Astrocyte (in vitro differentiated cells and primary cell): ENCODE measurements at regions not wholly inside any gene's neighbourhood (a gene's known extent, or its start where the extent isn't known, plus 50 kb on each side); places are given as distances from the start of the nearest gene placed in this dataset.

Source experiments
- DNase-seq: peaks from one replicate; pipeline ENCODE4 v3.0.0-alpha.2; 2010; ENCODE audit warnings: low read depth
- FAIRE-seq: peaks from 2 replicates; lab custom pipeline; 2011; peaks lifted over from hg19 to GRCh38; lab: Jason Lieb, UNC
- H2AFZ ChIP-seq: 2 replicates; pipeline ENCODE4 v1.6.0; 2012; ENCODE audit warnings: low read depth, low read length, inconsistent platforms
- H3K27ac ChIP-seq: 2 replicates; pipeline ENCODE4 v1.5.1; 2011; ENCODE audit warnings: low read depth, low read length, inconsistent platforms
- H3K27me3 ChIP-seq: 2 replicates; pipeline ENCODE4 v1.6.0; 2011; ENCODE audit warnings: low read length, inconsistent platforms; ENCODE audit not compliant: insufficient read depth
- H3K36me3 ChIP-seq: 2 replicates; pipeline ENCODE4 v1.5.1; 2011; ENCODE audit warnings: low read length, inconsistent platforms; ENCODE audit not compliant: insufficient read depth
- H3K4me1 ChIP-seq: 2 replicates; pipeline ENCODE4 v1.5.1; 2011; ENCODE audit warnings: low read length, inconsistent platforms; ENCODE audit not compliant: insufficient read depth
- H3K4me2 ChIP-seq: 2 replicates; pipeline ENCODE4 v1.6.0; 2012; ENCODE audit warnings: low read length, inconsistent platforms
- H3K4me3 ChIP-seq: 2 replicates; pipeline ENCODE4 v1.5.1; 2011; ENCODE audit warnings: low read depth, mild to moderate bottlenecking, low read length, inconsistent platforms; ENCODE audit not compliant: insufficient read depth
- H3K79me2 ChIP-seq: 2 replicates; pipeline ENCODE4 v1.6.0; 2012; ENCODE audit warnings: mild to moderate bottlenecking, low read length, inconsistent platforms; ENCODE audit not compliant: insufficient read depth
- H3K9ac ChIP-seq: 2 replicates; pipeline ENCODE4 v1.6.0; 2012; ENCODE audit warnings: mild to moderate bottlenecking, low read length, inconsistent platforms
- H3K9me3 ChIP-seq: 2 replicates; pipeline ENCODE4 v1.5.1; 2012; ENCODE audit warnings: low read depth, mild to moderate bottlenecking, low read length, inconsistent platforms; ENCODE audit not compliant: insufficient read depth
- H4K20me1 ChIP-seq: 2 replicates; pipeline ENCODE4 v1.6.0; 2012; ENCODE audit warnings: low read length, inconsistent platforms; ENCODE audit not compliant: insufficient read depth
- H3K27ac Mint-ChIP-seq: one replicate; pipeline ENCODE4 v1.8.0; 2021; ENCODE audit warnings: mild to moderate bottlenecking, mixed read lengths; ENCODE audit not compliant: unreplicated experiment
- H3K27me3 Mint-ChIP-seq: one replicate; pipeline ENCODE4 v1.8.0; 2021; ENCODE audit warnings: low read depth, mixed read lengths; ENCODE audit not compliant: unreplicated experiment
- H3K36me3 Mint-ChIP-seq: one replicate; pipeline ENCODE4 v1.8.0; 2021; ENCODE audit warnings: low read depth, mixed read lengths; ENCODE audit not compliant: unreplicated experiment
- H3K4me1 Mint-ChIP-seq: one replicate; pipeline ENCODE4 v1.8.0; 2021; ENCODE audit warnings: low read depth, mixed read lengths; ENCODE audit not compliant: unreplicated experiment
- H3K4me3 Mint-ChIP-seq: one replicate; pipeline ENCODE4 v1.8.0; 2021; ENCODE audit warnings: mild to moderate bottlenecking, moderate library complexity, mixed read lengths; ENCODE audit not compliant: unreplicated experiment
- H3K9me3 Mint-ChIP-seq: one replicate; pipeline ENCODE4 v1.8.0; 2021; ENCODE audit warnings: mild to moderate bottlenecking, mixed read lengths; ENCODE audit not compliant: unreplicated experiment
- EZH2 ChIP-seq: IDR thresholded peaks from 2 replicates; pipeline ENCODE4 v1.6.1; 2012; ENCODE audit warnings: mild to moderate bottlenecking, low read length, inconsistent platforms; ENCODE audit not compliant: insufficient read depth
- TF ChIP-seq, protein P1 (sequence below): IDR thresholded peaks from 2 replicates; pipeline ENCODE4 v1.5.1; 2011; ENCODE audit warnings: low read depth, mild to moderate bottlenecking, inconsistent platforms, low read length, moderate library complexity; ENCODE audit not compliant: insufficient read depth

- no peak for DNase-seq
- no peak for TF ChIP-seq EZH2
- TF ChIP-seq, protein P1, sequence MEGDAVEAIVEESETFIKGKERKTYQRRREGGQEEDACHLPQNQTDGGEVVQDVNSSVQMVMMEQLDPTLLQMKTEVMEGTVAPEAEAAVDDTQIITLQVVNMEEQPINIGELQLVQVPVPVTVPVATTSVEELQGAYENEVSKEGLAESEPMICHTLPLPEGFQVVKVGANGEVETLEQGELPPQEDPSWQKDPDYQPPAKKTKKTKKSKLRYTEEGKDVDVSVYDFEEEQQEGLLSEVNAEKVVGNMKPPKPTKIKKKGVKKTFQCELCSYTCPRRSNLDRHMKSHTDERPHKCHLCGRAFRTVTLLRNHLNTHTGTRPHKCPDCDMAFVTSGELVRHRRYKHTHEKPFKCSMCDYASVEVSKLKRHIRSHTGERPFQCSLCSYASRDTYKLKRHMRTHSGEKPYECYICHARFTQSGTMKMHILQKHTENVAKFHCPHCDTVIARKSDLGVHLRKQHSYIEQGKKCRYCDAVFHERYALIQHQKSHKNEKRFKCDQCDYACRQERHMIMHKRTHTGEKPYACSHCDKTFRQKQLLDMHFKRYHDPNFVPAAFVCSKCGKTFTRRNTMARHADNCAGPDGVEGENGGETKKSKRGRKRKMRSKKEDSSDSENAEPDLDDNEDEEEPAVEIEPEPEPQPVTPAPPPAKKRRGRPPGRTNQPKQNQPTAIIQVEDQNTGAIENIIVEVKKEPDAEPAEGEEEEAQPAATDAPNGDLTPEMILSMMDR = no peak
- Histone ChIP-seq H3K4me2 (no peak overlapping the region), H3K4me3 (no peak overlapping the region), H3K27me3 (no peaks in the 10 kb centered on the region), H3K36me3 (no peaks in the 10 kb centered on the region), H3K9ac (no peak overlapping the region), H3K27ac (no peak overlapping the region), H4K20me1 (no peaks in the 10 kb centered on the region), H3K79me2 (no peaks in the 10 kb centered on the region), H3K4me1 (no peaks in the 10 kb centered on the region), H3K9me3 (no peaks in the 10 kb centered on the region), H2AFZ (no peak overlapping the region)
- no peak for FAIRE-seq
- Mint-ChIP-seq H3K4me3 (no peak overlapping the region), H3K36me3 (no peaks in the 10 kb centered on the region), H3K27me3 (no peaks in the 10 kb centered on the region), H3K27ac (no peak overlapping the region), H3K9me3 (no peaks in the 10 kb centered on the region), H3K4me1 (no peaks in the 10 kb centered on the region)
These were observed 125.1 kb upstream of the CDH19 start for GRCh38 chr18:66728951-66729350.

GRCh38 chr18:66727991-66728390 is 124.1 kb upstream of the CDH19 start:
- no peak for TF ChIP-seq EZH2
- TF ChIP-seq, protein P1 = no peak
- Mint-ChIP-seq H3K27ac (no peak overlapping the region), H3K4me3 (no peak overlapping the region), H3K27me3 (no peaks in the 10 kb centered on the region), H3K36me3 (no peaks in the 10 kb centered on the region), H3K9me3 (no peaks in the 10 kb centered on the region), H3K4me1 (no peaks in the 10 kb centered on the region)
- DNase-seq (no peak), FAIRE-seq (no peak)
- Histone ChIP-seq H3K36me3 (no peaks in the 10 kb centered on the region), H3K79me2 (no peaks in the 10 kb centered on the region), H3K4me1 (no peaks in the 10 kb centered on the region), H3K27ac (no peak overlapping the region), H2AFZ (no peak overlapping the region), H3K4me3 (no peak overlapping the region), H3K4me2 (no peak overlapping the region), H3K9me3 (no peaks in the 10 kb centered on the region), H4K20me1 (no peaks in the 10 kb centered on the region), H3K27me3 (no peaks in the 10 kb centered on the region), H3K9ac (no peak overlapping the region)

DNA sequence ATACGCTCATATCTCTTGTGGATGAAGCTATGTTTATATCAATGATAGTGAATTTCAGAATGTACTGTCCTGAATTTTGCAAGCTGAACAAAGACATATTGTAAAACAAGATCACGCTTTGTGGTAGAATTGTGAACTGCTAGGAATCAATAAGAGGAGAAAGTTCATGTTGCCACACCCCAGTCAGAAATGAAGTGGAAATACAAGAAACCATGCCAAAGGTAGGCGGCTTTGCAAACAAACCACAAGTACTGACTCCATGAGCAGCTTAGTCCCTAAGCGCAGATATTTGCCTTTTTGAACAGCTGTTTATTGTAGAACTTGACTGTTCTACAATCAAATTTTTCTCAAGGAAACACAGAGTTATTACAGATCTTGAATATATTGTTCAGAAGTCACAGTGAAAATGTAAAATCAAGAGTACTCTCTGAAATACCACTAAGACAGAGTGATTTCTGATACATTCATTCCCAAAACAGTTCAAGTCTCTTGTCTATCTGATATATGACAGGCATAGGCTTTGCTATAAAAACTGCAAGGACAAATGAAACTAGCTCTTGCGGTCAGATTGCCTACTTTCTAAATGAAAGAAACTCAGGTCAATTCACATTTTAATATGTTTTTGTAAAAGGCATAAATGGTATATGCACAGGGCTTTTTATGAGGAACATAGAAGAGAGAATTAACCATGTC is 120.9 kb upstream of the CDH19 start:
- H3K79me2 ChIP-seq = no peaks in the 10 kb centered on the region
- H3K4me1 ChIP-seq = no peaks in the 10 kb centered on the region
- no peaks in the 10 kb centered on the region for H3K9me3 ChIP-seq
- H3K4me3 Mint-ChIP-seq = no peak overlapping the region
- no peaks in the 10 kb centered on the region for H3K4me1 Mint-ChIP-seq
- peak; percentile 24 for DNase-seq
- no peak for TF ChIP-seq EZH2
- TF ChIP-seq, protein P1 = no peak
- peaks cover 1% of the 10 kb centered on the region for H3K9me3 Mint-ChIP-seq
- no peaks in the 10 kb centered on the region for H3K36me3 Mint-ChIP-seq
- no peaks in the 10 kb centered on the region for H3K27me3 ChIP-seq
- H3K9ac ChIP-seq = no peak overlapping the region
- H3K27ac ChIP-seq = no peak overlapping the region
- FAIRE-seq = no peak
- H3K36me3 ChIP-seq = no peaks in the 10 kb centered on the region
- no peak overlapping the region for H2AFZ ChIP-seq
- no peaks in the 10 kb centered on the region for H4K20me1 ChIP-seq
- no peak overlapping the region for H3K27ac Mint-ChIP-seq
- H3K4me2 ChIP-seq = no peak overlapping the region
- H3K27me3 Mint-ChIP-seq = no peaks in the 10 kb centered on the region
- no peak overlapping the region for H3K4me3 ChIP-seq
